Fibroblast of lung (primary cell): ENCODE measurements at regions not wholly inside any gene's neighbourhood (a gene's known extent, or its start where the extent isn't known, plus 50 kb on each side); places are given as distances from the start of the nearest gene placed in this dataset.

Experiments used
- DNase-seq, 2 donors: peaks; one replicate each; pipeline versions ENCODE4 v3.0.0 to v3.0.0-alpha.2; 2010; ENCODE audit warnings: low read depth in 2 of 2
- H2AFZ ChIP-seq: 2 replicates; pipeline ENCODE4 v1.5.1; 2012; ENCODE audit warnings: low read length, control low read depth, inconsistent platforms
- H3K27ac ChIP-seq: 2 replicates; pipeline ENCODE4 v1.5.1; 2011; ENCODE audit warnings: low read length, control low read depth; ENCODE audit not compliant: insufficient read depth
- H3K27me3 ChIP-seq: 2 replicates; pipeline ENCODE4 v1.5.1; 2011; ENCODE audit warnings: mild to moderate bottlenecking, low read length; ENCODE audit not compliant: control insufficient read depth, insufficient read depth
- H3K36me3 ChIP-seq: 2 replicates; pipeline ENCODE4 v1.5.1; 2011; ENCODE audit warnings: low read length; ENCODE audit not compliant: control insufficient read depth, insufficient read depth
- H3K4me1 ChIP-seq: 2 replicates; pipeline ENCODE4 v1.5.1; 2011; ENCODE audit warnings: low read length; ENCODE audit not compliant: control insufficient read depth, insufficient read depth; ENCODE audit errors: extremely low read depth
- H3K4me2 ChIP-seq: 2 replicates; pipeline ENCODE4 v1.5.1; 2011; ENCODE audit warnings: low read length, control low read depth; ENCODE audit not compliant: insufficient read depth; ENCODE audit errors: extremely low read depth
- H3K4me3 ChIP-seq, 4 experiments: fragments of 200-600 bp in 1 of 4; sonication (generic) in 1 of 4; replicated peaks in 1 of 4; 2 replicates each; pipeline ENCODE4 v1.5.1; 2011 to 2016; ENCODE audit warnings: low read length in 4 of 4, low read depth in 3 of 4, mild to moderate bottlenecking in 3 of 4, control low read depth in 2 of 4, inconsistent platforms in 1 of 4, mixed read lengths in 1 of 4; ENCODE audit not compliant: insufficient read depth in 1 of 4; ENCODE audit errors: control extremely low read depth in 1 of 4
- H3K79me2 ChIP-seq: 2 replicates; pipeline ENCODE4 v1.5.1; 2012; ENCODE audit warnings: mild to moderate bottlenecking, low read length, inconsistent platforms; ENCODE audit not compliant: control insufficient read depth, insufficient read depth
- H3K9ac ChIP-seq: 2 replicates; pipeline ENCODE4 v1.5.1; 2011; ENCODE audit warnings: mild to moderate bottlenecking, low read length, control low read depth; ENCODE audit not compliant: insufficient read depth
- H3K9me3 ChIP-seq: 2 replicates; pipeline ENCODE4 v1.5.1; 2012; ENCODE audit warnings: low read depth, low read length; ENCODE audit not compliant: control insufficient read depth, insufficient read depth
- H4K20me1 ChIP-seq: 2 replicates; pipeline ENCODE4 v1.5.1; 2011; ENCODE audit warnings: low read length; ENCODE audit not compliant: control insufficient read depth, insufficient read depth; ENCODE audit errors: extremely low read depth
- CTCF ChIP-seq, 2 donors: IDR thresholded peaks in 1 of 2; conservative IDR thresholded peaks in 1 of 2; 1 replicate in 1 of 2; 2 replicates in 1 of 2; pipeline ENCODE4 v1.5.1; 2011 to 2012; ENCODE audit warnings: low read length in 2 of 2, control low read depth in 1 of 2, inconsistent platforms in 1 of 2, low read depth in 1 of 2, mild to moderate bottlenecking in 1 of 2
- EZH2 ChIP-seq: IDR thresholded peaks from 2 replicates; pipeline ENCODE4 v1.5.1; 2012; ENCODE audit warnings: low read length, control low read depth, mild to moderate bottlenecking; ENCODE audit errors: missing control alignments

GRCh38 chr3:194050782-194051320, 85.1 kb upstream of the HES1 start:
- no peaks in the 10 kb centered on the region for H4K20me1 ChIP-seq
- H3K4me1 ChIP-seq, result no peaks in the 10 kb centered on the region
- H3K9ac ChIP-seq, result no peak overlapping the region
- no peak overlapping the region for H2AFZ ChIP-seq
- H3K36me3 ChIP-seq, result no peaks in the 10 kb centered on the region
- no peak overlapping the region for H3K27ac ChIP-seq
- DNase-seq, result no peak
- no peak overlapping the region for H3K4me3 ChIP-seq
- H3K9me3 ChIP-seq, result no peaks in the 10 kb centered on the region
- H3K27me3 ChIP-seq, result peaks cover 4% of the 10 kb centered on the region
- H3K79me2 ChIP-seq, result no peaks in the 10 kb centered on the region
- H3K4me2 ChIP-seq, result no peak overlapping the region
- TF ChIP-seq CTCF (conservative IDR thresholded peaks at IDR 0.05 in 1 of 2, IDR thresholded peaks at IDR 0.05 in 1 of 2; ENCODE audit: low read depth in 1 of 2, low read length in 2 of 2) (no peak), EZH2 (no peak)

DNA sequence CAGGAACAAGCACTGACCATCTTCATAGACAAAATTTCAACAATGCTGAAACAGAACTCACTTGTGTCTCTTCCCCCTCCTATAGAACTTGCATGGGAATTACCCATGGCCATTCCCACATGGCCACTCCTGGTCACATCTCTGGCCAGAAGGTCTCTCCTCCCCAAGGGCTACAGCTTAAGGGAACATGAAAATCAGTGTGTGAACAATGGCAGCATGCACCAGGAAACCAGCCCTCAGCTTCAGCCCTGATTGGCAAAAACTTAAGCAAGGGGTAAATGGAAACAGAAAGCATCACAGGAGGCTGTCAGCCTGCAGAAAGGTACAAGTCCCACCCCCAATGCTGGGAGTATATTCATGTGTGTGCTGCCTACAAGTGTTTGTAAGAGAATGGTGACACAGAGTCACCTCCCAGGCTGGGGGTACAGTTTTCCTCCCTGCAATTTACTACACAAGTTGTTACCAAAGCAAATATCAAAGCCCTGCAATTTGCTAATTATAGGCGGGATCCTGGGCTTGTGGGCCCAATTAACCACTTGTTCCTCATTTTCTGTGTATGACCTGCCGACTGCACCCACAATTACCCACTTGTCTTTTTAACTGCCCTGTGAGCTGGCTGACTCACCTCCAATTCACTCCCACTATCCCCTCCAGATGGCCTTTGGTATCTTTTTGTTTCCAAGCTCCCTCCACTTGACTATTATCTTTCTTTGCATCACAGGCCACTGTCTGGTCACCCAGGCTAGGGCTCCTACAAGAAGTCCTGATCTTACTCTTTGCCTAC, 84.4 kb upstream of the HES1 start:
- Histone ChIP-seq H3K4me3 (no peak overlapping the region), H3K27me3 (peaks cover under 1% of the 10 kb centered on the region), H3K79me2 (no peaks in the 10 kb centered on the region), H3K4me1 (no peaks in the 10 kb centered on the region), H3K9ac (no peak overlapping the region), H3K27ac (no peak overlapping the region), H3K36me3 (no peaks in the 10 kb centered on the region), H2AFZ (no peak overlapping the region), H3K4me2 (no peak overlapping the region), H4K20me1 (no peaks in the 10 kb centered on the region), H3K9me3 (no peaks in the 10 kb centered on the region)
- peak in 1 of 2 donors; percentile 35 for DNase-seq
- no peak for TF ChIP-seq EZH2
- TF ChIP-seq CTCF (conservative IDR thresholded peaks at IDR 0.05 in 1 of 2, IDR thresholded peaks at IDR 0.05 in 1 of 2; ENCODE audit: low read depth in 1 of 2, low read length in 2 of 2), result no peak

- Histone ChIP-seq H3K4me1 (no peaks in the 10 kb centered on the region), H3K79me2 (no peaks in the 10 kb centered on the region), H3K4me3 (no peak overlapping the region), H3K4me2 (no peak overlapping the region), H2AFZ (no peak overlapping the region), H3K9ac (no peak overlapping the region), H3K27ac (no peak overlapping the region), H4K20me1 (no peaks in the 10 kb centered on the region), H3K36me3 (no peaks in the 10 kb centered on the region), H3K27me3 (no peaks in the 10 kb centered on the region), H3K9me3 (no peaks in the 10 kb centered on the region)
- TF ChIP-seq EZH2 (no peak), CTCF (conservative IDR thresholded peaks at IDR 0.05 in 1 of 2, IDR thresholded peaks at IDR 0.05 in 1 of 2; ENCODE audit: low read depth in 1 of 2, low read length in 2 of 2) (no peak)
- DNase-seq, result peak in 1 of 2 donors; percentile 20
Measured at GRCh38 chr3:194053136-194053535, 82.8 kb upstream of the HES1 start.
